GM12891 (cell line): ENCODE measurements at regions not wholly inside any gene's neighbourhood (a gene's known extent, or its start where the extent isn't known, plus 50 kb on each side); places are given as distances from the start of the nearest gene placed in this dataset.
"Not testable (repeated sequence)": the region's sequence is repeated elsewhere in the genome, so short reads cannot be mapped to it uniquely, and the experiment has no call there.

Source experiments
- PAX5 ChIP-seq: IDR thresholded peaks from 2 replicates; pipeline ENCODE4 v1.6.1; 2011; ENCODE audit warnings: low read length, moderate library complexity, mild to moderate bottlenecking; ENCODE audit not compliant: insufficient read depth, severe bottlenecking
- POLR2A ChIP-seq: IDR thresholded peaks from 2 replicates; pipeline ENCODE4 v1.6.1; 2011; ENCODE audit warnings: low read depth, low read length, control low read depth
- POLR2AphosphoS5 ChIP-seq: IDR thresholded peaks from 2 replicates; pipeline ENCODE4 v1.6.1; 2011; ENCODE audit warnings: low read depth, low read length, control low read depth
- POU2F2 ChIP-seq: IDR thresholded peaks from 2 replicates; pipeline ENCODE4 v1.6.1; 2011; ENCODE audit warnings: low read depth, mild to moderate bottlenecking, control low read depth, low read length, moderate library complexity
- TAF1 ChIP-seq: IDR thresholded peaks from 2 replicates; pipeline ENCODE4 v1.6.1; 2011; ENCODE audit warnings: low read depth, low read length, control low read depth

- not testable (repeated sequence) for TF ChIP-seq POLR2A, TAF1, POLR2AphosphoS5, PAX5, POU2F2
These were observed 914.0 kb upstream of the CRIM1 start for GRCh38 chr2:35441575-35441974.
